ENCODE measurements at regions not wholly inside any gene's neighbourhood (a gene's known extent, or its start where the extent isn't known, plus 50 kb on each side); places are given as distances from the start of the nearest gene placed in this dataset.

DNA sequence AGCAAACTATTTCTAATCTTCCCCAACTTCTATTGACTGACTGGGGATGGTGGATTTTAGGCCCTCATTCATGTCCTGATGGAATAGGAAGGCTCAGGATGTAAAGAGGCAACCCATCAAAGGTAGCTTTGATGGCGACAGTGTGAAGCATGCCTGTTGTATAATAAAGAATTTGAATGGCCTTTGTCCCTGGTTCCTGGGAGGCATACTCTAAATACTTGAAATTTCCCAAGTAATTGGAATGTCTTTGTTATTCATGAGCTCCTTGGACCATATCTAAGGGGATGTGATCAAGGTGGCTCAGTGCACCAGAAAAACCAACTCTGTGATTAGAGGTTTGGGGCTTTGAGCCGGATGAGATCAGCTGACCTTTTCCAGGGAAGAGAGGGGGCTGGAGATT is 264.5 kb upstream of the NEBL start:
- no peaks in the 10 kb centered on the region for H3K9me3 ChIP-seq
- no peak overlapping the region for H3K27ac ChIP-seq
- DNase-seq (ENCODE audit: low spot score) = no peak
- TF ChIP-seq, protein P1, sequence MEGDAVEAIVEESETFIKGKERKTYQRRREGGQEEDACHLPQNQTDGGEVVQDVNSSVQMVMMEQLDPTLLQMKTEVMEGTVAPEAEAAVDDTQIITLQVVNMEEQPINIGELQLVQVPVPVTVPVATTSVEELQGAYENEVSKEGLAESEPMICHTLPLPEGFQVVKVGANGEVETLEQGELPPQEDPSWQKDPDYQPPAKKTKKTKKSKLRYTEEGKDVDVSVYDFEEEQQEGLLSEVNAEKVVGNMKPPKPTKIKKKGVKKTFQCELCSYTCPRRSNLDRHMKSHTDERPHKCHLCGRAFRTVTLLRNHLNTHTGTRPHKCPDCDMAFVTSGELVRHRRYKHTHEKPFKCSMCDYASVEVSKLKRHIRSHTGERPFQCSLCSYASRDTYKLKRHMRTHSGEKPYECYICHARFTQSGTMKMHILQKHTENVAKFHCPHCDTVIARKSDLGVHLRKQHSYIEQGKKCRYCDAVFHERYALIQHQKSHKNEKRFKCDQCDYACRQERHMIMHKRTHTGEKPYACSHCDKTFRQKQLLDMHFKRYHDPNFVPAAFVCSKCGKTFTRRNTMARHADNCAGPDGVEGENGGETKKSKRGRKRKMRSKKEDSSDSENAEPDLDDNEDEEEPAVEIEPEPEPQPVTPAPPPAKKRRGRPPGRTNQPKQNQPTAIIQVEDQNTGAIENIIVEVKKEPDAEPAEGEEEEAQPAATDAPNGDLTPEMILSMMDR (IDR thresholded peaks at IDR 0.05) = no peak
- no peak overlapping the region for H3K4me3 ChIP-seq
- no peaks in the 10 kb centered on the region for H3K36me3 ChIP-seq
- H3K27me3 ChIP-seq = no peaks in the 10 kb centered on the region
- H3K4me1 ChIP-seq = no peaks in the 10 kb centered on the region

DNA sequence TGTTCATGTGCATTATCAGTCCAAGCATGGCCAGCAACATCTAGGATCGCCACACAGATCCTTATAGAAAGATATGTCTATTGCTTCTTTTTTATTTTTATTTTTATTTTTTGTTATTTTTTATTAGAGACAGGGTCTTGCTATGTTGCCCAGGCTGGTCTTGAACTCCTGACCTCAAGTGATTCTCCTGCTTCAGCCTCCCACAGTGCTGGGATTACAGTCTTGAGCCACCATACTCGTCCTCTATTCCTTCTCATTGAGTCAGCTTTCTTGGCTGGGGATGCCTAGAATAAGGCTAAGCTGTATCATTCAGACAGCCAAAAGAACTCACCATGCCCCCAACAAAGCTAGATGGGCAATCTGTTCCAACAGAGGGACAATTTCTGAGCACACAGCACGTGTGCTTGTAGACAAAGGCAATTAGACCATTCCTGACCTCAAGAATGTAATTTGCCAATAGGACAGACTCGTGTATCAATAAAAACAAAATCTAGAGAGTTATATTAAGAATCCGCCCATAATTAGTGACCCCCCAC is 264.0 kb upstream of the NEBL start:
- no peak overlapping the region for H3K4me3 ChIP-seq
- H3K27me3 ChIP-seq = no peaks in the 10 kb centered on the region
- H3K36me3 ChIP-seq = no peaks in the 10 kb centered on the region
- H3K9me3 ChIP-seq = no peaks in the 10 kb centered on the region
- no peak for DNase-seq (ENCODE audit: low spot score)
- H3K4me1 ChIP-seq = no peaks in the 10 kb centered on the region
- no peak overlapping the region for H3K27ac ChIP-seq
- TF ChIP-seq, protein P1 (IDR thresholded peaks at IDR 0.05) = no peak

DNA sequence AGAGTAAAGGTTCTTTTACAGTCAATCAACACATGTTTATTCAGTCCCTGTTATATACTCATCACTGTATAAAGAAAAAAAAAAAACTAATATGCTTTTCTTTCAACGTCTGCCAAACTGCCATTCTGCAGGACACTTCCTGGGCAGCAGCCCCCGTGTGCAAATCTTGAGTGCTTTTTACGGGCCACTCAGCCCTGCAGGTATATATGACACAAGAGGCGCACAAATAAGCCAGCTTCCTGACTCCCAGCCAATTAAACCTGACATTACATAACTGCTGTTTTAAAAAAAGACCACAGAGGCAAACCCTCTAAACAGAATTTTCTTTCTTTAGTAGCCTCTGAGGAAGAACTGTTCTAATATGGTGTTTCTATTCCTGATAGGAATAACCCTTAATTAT is 263.0 kb upstream of the NEBL start:
- no peaks in the 10 kb centered on the region for H3K9me3 ChIP-seq
- H3K4me3 ChIP-seq = no peak overlapping the region
- DNase-seq (ENCODE audit: low spot score) = no peak
- H3K27me3 ChIP-seq = no peaks in the 10 kb centered on the region
- H3K4me1 ChIP-seq = no peaks in the 10 kb centered on the region
- no peak overlapping the region for H3K27ac ChIP-seq
- TF ChIP-seq, protein P1 (IDR thresholded peaks at IDR 0.05) = no peak
- H3K36me3 ChIP-seq = no peaks in the 10 kb centered on the region

DNA sequence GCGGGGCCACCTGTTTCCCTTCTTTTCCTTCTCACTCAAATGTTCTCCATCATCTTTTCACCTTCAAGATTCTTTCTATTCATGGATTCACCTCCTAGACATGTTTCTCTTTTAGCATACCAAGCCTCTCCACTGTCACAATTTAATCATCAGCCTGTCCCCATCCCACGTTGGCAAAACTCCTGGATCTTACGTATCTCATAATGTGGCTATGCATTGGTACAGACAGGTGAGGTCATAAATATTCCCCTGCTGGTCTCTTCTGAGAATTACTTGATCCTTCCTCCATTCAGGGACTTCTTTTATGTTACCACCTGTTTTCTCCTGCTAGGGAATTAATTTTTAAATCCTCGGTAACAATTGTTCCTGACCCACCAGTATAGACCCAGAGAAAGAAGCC is 262.6 kb upstream of the NEBL start:
- Histone ChIP-seq H3K36me3 (no peaks in the 10 kb centered on the region), H3K27me3 (no peaks in the 10 kb centered on the region), H3K4me1 (no peaks in the 10 kb centered on the region), H3K4me3 (no peak overlapping the region), H3K27ac (no peak overlapping the region), H3K9me3 (no peaks in the 10 kb centered on the region)
- no peak for DNase-seq (ENCODE audit: low spot score)
- TF ChIP-seq, protein P1 (IDR thresholded peaks at IDR 0.05) = no peak

DNA sequence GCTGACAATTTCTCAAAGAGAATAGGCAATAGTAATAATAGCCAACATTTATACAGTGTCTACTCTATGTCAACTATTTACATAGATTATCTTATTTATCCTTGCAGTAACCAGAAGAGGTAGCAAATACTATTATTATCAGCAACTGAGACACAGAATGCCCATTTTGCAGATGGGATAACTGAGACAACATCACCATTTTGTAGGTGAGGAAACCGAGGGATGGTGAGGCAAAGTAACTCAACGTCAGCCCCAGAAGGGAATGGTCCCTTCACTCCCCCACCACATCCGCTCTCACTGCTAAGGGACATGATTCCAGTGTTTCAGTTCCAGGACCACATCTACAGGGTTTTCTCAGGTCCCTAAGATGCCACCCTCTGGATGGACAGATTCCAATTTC is 261.2 kb upstream of the NEBL start:
- Histone ChIP-seq H3K4me1 (no peaks in the 10 kb centered on the region), H3K9me3 (no peaks in the 10 kb centered on the region), H3K4me3 (no peak overlapping the region), H3K36me3 (no peaks in the 10 kb centered on the region), H3K27ac (no peak overlapping the region), H3K27me3 (no peaks in the 10 kb centered on the region)
- TF ChIP-seq, protein P1 (IDR thresholded peaks at IDR 0.05) = no peak
- DNase-seq (ENCODE audit: low spot score) = no peak

DNA sequence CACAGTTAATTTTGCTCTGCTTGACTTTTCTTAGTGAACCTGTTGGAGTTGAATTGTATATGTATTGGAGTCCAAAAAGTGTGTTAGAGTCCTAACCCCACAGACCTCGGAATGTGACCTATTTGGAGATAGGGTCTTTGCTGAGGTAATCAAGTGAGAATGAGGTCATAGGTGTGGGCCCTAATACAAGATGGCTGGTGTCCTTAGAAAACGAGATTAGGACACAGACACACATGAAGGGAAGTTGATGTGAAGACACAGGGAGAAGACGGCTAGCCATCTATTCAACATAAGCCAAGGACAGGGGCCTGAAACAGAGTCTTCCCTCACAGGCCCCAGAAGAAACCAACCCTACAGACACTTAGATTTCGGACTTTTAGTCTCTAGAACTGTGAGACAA is 260.6 kb upstream of the NEBL start:
- H3K9me3 ChIP-seq = no peaks in the 10 kb centered on the region
- TF ChIP-seq, protein P1 (IDR thresholded peaks at IDR 0.05) = no peak
- DNase-seq (ENCODE audit: low spot score) = no peak
- H3K4me3 ChIP-seq = no peak overlapping the region
- no peaks in the 10 kb centered on the region for H3K4me1 ChIP-seq
- H3K27me3 ChIP-seq = no peaks in the 10 kb centered on the region
- no peak overlapping the region for H3K27ac ChIP-seq
- H3K36me3 ChIP-seq = no peaks in the 10 kb centered on the region

Data from right atrium auricular region (tissue), 2 donors.